HEK293 (cell line): ENCODE measurements at regions not wholly inside any gene's neighbourhood (a gene's known extent, or its start where the extent isn't known, plus 50 kb on each side); places are given as distances from the start of the nearest gene placed in this dataset.

ENCODE experiments used
- CTCF ChIA-PET: fragments of 350-600 bp; formaldehyde crosslinking; extraction: SDS; loops from one replicate; lab custom pipeline; 2021; ENCODE audit warnings: antibody characterized with exemption; lab: Yijun Ruan, JAX
- POLR2A ChIA-PET: fragments of 300-600 bp; formaldehyde crosslinking; extraction: SDS; loops from one replicate; lab custom pipeline; 2020; ENCODE audit warnings: antibody characterized with exemption, inconsistent platforms; lab: Yijun Ruan, JAX
- H3K27ac ChIP-seq: fragments of 200-500 bp; sonication (Bioruptor generic); 2 replicates; pipeline ENCODE4 v1.5.1; 2014; ENCODE audit warnings: low read depth, low read length, control low read depth, inconsistent platforms; ENCODE audit errors: extremely low read depth
- H3K36me3 ChIP-seq, 2 experiments: fragments of 200-500 bp in 1 of 2; sonication (Bioruptor generic) in 1 of 2; 1 replicate in 1 of 2; 2 replicates in 1 of 2; pipeline ENCODE4 v1.5.1; 2014 to 2017; ENCODE audit warnings: inconsistent platforms in 2 of 2, low read length in 2 of 2; ENCODE audit not compliant: control insufficient read depth in 2 of 2, insufficient read depth in 1 of 2
- H3K4me1 ChIP-seq: fragments of 200-500 bp; sonication (Bioruptor generic); 2 replicates; pipeline ENCODE4 v1.5.1; 2014; ENCODE audit warnings: mild to moderate bottlenecking, low read length, inconsistent platforms; ENCODE audit not compliant: control insufficient read depth, insufficient read depth
- H3K4me3 ChIP-seq: 2 replicates; pipeline ENCODE4 v1.5.1; 2011; ENCODE audit warnings: low read depth, mild to moderate bottlenecking, control low read depth, low read length, moderate library complexity
- H3K9me3 ChIP-seq: fragments of 200-500 bp; sonication (Bioruptor generic); 2 replicates; pipeline ENCODE4 v1.5.1; 2014; ENCODE audit warnings: low read depth, low read length, inconsistent platforms; ENCODE audit not compliant: control insufficient read depth, insufficient read depth
- GLIS2 ChIP-seq: fragments of 450-650 bp; formaldehyde crosslinking; IDR thresholded peaks from 2 replicates; pipeline ENCODE4 v1.5.1; 2016; ENCODE audit warnings: missing biosample characterization, missing genetic modification characterization
- MEIS1 ChIP-seq: sonication (generic); formaldehyde crosslinking; IDR thresholded peaks from 2 replicates; pipeline ENCODE4 v1.8.1; 2022; ENCODE audit warnings: missing genetic modification reagents, mild to moderate bottlenecking, borderline replicate concordance
- SCRT1 ChIP-seq: fragments of 450-650 bp; formaldehyde crosslinking; IDR thresholded peaks from 2 replicates; pipeline ENCODE4 v1.5.1; 2016; ENCODE audit warnings: missing biosample characterization, missing genetic modification characterization, borderline replicate concordance
- SETDB1 ChIP-seq: IDR thresholded peaks from one replicate; pipeline ENCODE4 v1.6.1; 2017; ENCODE audit warnings: mild to moderate bottlenecking, low read length, moderate library complexity, mixed read lengths; ENCODE audit not compliant: insufficient read length
- ZBTB8A ChIP-seq: fragments of 450-650 bp; formaldehyde crosslinking; IDR thresholded peaks from 2 replicates; pipeline ENCODE4 v1.5.1; 2016; ENCODE audit warnings: missing biosample characterization, missing genetic modification characterization
- ZNF280C ChIP-seq: fragments of 450-650 bp; formaldehyde crosslinking; IDR thresholded peaks from 2 replicates; pipeline ENCODE4 v1.5.1; 2016; ENCODE audit warnings: missing biosample characterization, missing genetic modification characterization
- ZNF292 ChIP-seq: fragments of 450-650 bp; formaldehyde crosslinking; IDR thresholded peaks from 2 replicates; pipeline ENCODE4 v1.5.1; 2016; ENCODE audit warnings: low read depth, missing biosample characterization, missing genetic modification characterization, borderline replicate concordance
- ZNF433 ChIP-seq: fragments of 450-650 bp; formaldehyde crosslinking; IDR thresholded peaks from 2 replicates; pipeline ENCODE4 v1.5.1; 2016; ENCODE audit warnings: missing biosample characterization, missing genetic modification characterization, low read depth
- ZNF530 ChIP-seq: fragments of 450-650 bp; formaldehyde crosslinking; IDR thresholded peaks from 2 replicates; pipeline ENCODE4 v1.5.1; 2016; ENCODE audit warnings: low read depth, missing biosample characterization, missing genetic modification characterization
- ZNF600 ChIP-seq: fragments of 450-650 bp; formaldehyde crosslinking; IDR thresholded peaks from 2 replicates; pipeline ENCODE4 v1.5.1; 2016; ENCODE audit warnings: missing biosample characterization, missing genetic modification characterization
- ZNF621 ChIP-seq: fragments of 450-650 bp; formaldehyde crosslinking; IDR thresholded peaks from 2 replicates; pipeline ENCODE4 v1.5.1; 2017; ENCODE audit warnings: missing biosample characterization, missing genetic modification characterization
- ZNF670 ChIP-seq: fragments of 450-650 bp; formaldehyde crosslinking; IDR thresholded peaks from 2 replicates; pipeline ENCODE4 v1.5.1; 2016; ENCODE audit warnings: missing biosample characterization, missing genetic modification characterization, low read depth
- ZNF747 ChIP-seq: fragments of 450-650 bp; formaldehyde crosslinking; IDR thresholded peaks from 2 replicates; pipeline ENCODE4 v1.5.1; 2016; ENCODE audit warnings: missing biosample characterization, missing genetic modification characterization
- ZSCAN18 ChIP-seq: fragments of 450-650 bp; formaldehyde crosslinking; IDR thresholded peaks from 2 replicates; pipeline ENCODE4 v1.5.1; 2016; ENCODE audit warnings: missing biosample characterization, missing genetic modification characterization
- ZSCAN30 ChIP-seq: fragments of 450-650 bp; IDR thresholded peaks from 2 replicates; pipeline ENCODE4 v1.5.1; 2018; ENCODE audit warnings: missing biosample characterization, mild to moderate bottlenecking, missing genetic modification characterization, moderate library complexity
- TF ChIP-seq, protein P1 (sequence below): fragments of 450-650 bp; formaldehyde crosslinking; IDR thresholded peaks from 2 replicates; pipeline ENCODE4 v1.5.1; 2017; ENCODE audit warnings: missing biosample characterization, missing genetic modification characterization
- TF ChIP-seq, protein P2 (sequence below): fragments of 450-650 bp; formaldehyde crosslinking; IDR thresholded peaks from 2 replicates; pipeline ENCODE4 v1.5.1; 2017; ENCODE audit warnings: missing biosample characterization, missing genetic modification characterization
- TF ChIP-seq, protein P3 (sequence below): fragments of 450-650 bp; formaldehyde crosslinking; IDR thresholded peaks from 2 replicates; pipeline ENCODE4 v1.5.1; 2017; ENCODE audit warnings: missing biosample characterization, missing genetic modification characterization

DNA sequence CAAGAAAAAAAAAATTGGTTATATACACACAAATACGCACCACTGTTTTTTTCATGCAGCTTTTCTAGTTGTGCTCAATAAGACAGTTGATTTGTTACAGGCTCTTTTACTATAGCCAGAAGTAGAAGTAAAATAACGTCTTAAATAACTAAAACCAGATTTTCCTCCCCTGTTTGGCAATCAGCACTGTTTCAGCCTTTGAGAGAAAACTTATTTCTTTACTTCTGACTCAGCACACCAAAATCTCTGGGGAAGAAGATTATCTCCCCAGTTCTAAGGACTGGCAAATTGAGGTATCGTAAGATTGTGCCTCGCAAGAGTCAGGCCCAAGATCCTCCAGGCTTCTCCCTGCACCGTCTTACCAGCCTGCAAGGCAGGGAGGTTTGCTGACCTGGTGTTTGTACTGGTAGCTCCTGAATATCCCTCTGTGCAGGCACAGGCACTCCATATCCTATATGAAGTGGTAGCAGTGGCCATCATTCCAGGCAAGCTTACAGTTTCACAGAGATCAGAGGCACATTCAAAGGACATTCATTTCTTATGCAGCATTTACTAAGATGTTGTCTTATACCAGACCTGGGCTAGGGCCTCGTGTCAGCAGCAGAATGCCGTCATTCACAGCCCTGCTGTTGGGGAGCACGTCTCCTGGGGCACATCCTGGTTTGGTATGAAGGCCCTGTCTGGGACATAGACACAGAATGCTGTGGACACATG is 268.2 kb downstream of the ZNF536 start:
- Histone ChIP-seq H3K4me3 (no peak overlapping the region), H3K27ac (no peak overlapping the region), H3K9me3 (peaks cover 4% of the 10 kb centered on the region), H3K36me3 (no peaks in the 10 kb centered on the region; a peak in 1 of 3 replicates), H3K4me1 (no peaks in the 10 kb centered on the region)
- TF ChIP-seq ZNF670 (tag by site-specific recombination), result no peak
- no peak for TF ChIP-seq ZNF280C
- TF ChIP-seq ZNF433, result no peak
- no peak for TF ChIP-seq ZSCAN30 (tag by site-specific recombination)
- TF ChIP-seq SCRT1, result no peak
- TF ChIP-seq ZNF530 (tag by site-specific recombination), result no peak
- TF ChIP-seq ZNF621, result no peak
- ChIA-PET POLR2A (no interaction called here), CTCF (interaction anchor here (0.6 to 2.6 kb wide), 9 partner anchors 8 to 709 kb away, joined by 3 to 16 read pairs (median 3); no protein-coding TSS in a partner anchor)

- POLR2A ChIA-PET, result no interaction called here
- H3K4me1 ChIP-seq, result no peaks in the 10 kb centered on the region
- CTCF ChIA-PET, result interaction anchor here (1.0 to 1.9 kb wide), 2 partner anchors 11 to 28 kb away, joined by 3 to 7 read pairs; no protein-coding TSS in a partner anchor
Measured at GRCh38 chr19:30638889-30639288, 266.7 kb downstream of the ZNF536 start.

GRCh38 chr19:30637926-30638325 is 265.7 kb downstream of the ZNF536 start:
- Histone ChIP-seq H3K27ac (no peak overlapping the region), H3K9me3 (peaks cover 4% of the 10 kb centered on the region), H3K4me1 (no peaks in the 10 kb centered on the region), H3K4me3 (no peak overlapping the region), H3K36me3 (no peaks in the 10 kb centered on the region; a peak in 1 of 3 replicates)
- TF ChIP-seq MEIS1 (no peak), ZNF747 (tag by site-specific recombination) (no peak), GLIS2 (tag by site-specific recombination) (no peak), ZNF292 (tag by site-specific recombination) (no peak), ZSCAN18 (tag by site-specific recombination) (no peak), ZBTB8A (no peak), ZNF600 (tag by site-specific recombination) (no peak)
- TF ChIP-seq, protein P1, sequence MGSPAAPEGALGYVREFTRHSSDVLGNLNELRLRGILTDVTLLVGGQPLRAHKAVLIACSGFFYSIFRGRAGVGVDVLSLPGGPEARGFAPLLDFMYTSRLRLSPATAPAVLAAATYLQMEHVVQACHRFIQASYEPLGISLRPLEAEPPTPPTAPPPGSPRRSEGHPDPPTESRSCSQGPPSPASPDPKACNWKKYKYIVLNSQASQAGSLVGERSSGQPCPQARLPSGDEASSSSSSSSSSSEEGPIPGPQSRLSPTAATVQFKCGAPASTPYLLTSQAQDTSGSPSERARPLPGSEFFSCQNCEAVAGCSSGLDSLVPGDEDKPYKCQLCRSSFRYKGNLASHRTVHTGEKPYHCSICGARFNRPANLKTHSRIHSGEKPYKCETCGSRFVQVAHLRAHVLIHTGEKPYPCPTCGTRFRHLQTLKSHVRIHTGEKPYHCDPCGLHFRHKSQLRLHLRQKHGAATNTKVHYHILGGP (tag by site-specific recombination), result no peak
- TF ChIP-seq, protein P2, sequence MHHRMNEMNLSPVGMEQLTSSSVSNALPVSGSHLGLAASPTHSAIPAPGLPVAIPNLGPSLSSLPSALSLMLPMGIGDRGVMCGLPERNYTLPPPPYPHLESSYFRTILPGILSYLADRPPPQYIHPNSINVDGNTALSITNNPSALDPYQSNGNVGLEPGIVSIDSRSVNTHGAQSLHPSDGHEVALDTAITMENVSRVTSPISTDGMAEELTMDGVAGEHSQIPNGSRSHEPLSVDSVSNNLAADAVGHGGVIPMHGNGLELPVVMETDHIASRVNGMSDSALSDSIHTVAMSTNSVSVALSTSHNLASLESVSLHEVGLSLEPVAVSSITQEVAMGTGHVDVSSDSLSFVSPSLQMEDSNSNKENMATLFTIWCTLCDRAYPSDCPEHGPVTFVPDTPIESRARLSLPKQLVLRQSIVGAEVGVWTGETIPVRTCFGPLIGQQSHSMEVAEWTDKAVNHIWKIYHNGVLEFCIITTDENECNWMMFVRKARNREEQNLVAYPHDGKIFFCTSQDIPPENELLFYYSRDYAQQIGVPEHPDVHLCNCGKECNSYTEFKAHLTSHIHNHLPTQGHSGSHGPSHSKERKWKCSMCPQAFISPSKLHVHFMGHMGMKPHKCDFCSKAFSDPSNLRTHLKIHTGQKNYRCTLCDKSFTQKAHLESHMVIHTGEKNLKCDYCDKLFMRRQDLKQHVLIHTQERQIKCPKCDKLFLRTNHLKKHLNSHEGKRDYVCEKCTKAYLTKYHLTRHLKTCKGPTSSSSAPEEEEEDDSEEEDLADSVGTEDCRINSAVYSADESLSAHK (tag by site-specific recombination), result no peak
- TF ChIP-seq, protein P3, sequence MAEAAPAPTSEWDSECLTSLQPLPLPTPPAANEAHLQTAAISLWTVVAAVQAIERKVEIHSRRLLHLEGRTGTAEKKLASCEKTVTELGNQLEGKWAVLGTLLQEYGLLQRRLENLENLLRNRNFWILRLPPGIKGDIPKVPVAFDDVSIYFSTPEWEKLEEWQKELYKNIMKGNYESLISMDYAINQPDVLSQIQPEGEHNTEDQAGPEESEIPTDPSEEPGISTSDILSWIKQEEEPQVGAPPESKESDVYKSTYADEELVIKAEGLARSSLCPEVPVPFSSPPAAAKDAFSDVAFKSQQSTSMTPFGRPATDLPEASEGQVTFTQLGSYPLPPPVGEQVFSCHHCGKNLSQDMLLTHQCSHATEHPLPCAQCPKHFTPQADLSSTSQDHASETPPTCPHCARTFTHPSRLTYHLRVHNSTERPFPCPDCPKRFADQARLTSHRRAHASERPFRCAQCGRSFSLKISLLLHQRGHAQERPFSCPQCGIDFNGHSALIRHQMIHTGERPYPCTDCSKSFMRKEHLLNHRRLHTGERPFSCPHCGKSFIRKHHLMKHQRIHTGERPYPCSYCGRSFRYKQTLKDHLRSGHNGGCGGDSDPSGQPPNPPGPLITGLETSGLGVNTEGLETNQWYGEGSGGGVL, result no peak
- CTCF ChIA-PET, result interaction anchor here (0.6 to 1.1 kb wide), 4 partner anchors 10 to 45 kb away, joined by 3 to 4 read pairs (median 3); no protein-coding TSS in a partner anchor
- POLR2A ChIA-PET, result no interaction called here

More at GRCh38 chr19:30638889-30639288, 266.7 kb downstream of the ZNF536 start:
- TF ChIP-seq ZNF600 (tag by site-specific recombination) (no peak), SETDB1 (peak; percentile 91)
- no peak overlapping the region for H3K27ac ChIP-seq
- H3K36me3 ChIP-seq, result no peaks in the 10 kb centered on the region; a peak in 1 of 3 replicates
- H3K4me3 ChIP-seq, result no peak overlapping the region
- peaks cover 4% of the 10 kb centered on the region for H3K9me3 ChIP-seq
